HG02642 (cell line): ENCODE measurements at regions not wholly inside any gene's neighbourhood (a gene's known extent, or its start where the extent isn't known, plus 50 kb on each side); places are given as distances from the start of the nearest gene placed in this dataset.
"Not testable (repeated sequence)": the region's sequence is repeated elsewhere in the genome, so short reads cannot be mapped to it uniquely, and the experiment has no call there.

Experiments
- ATAC-seq: cut with Tn5 transposase; IDR thresholded peaks from one replicate; pipeline ENCODE4 v1.9.1; 2021; ENCODE audit warnings: mild to moderate bottlenecking; ENCODE audit not compliant: unreplicated experiment, poor library complexity

GRCh38 chr16:55057866-55058265 is 127.2 kb downstream of the IRX5 start:
- no peak for ATAC-seq

GRCh38 chr16:55058576-55058975 is 127.9 kb downstream of the IRX5 start:
- no peak for ATAC-seq

DNA sequence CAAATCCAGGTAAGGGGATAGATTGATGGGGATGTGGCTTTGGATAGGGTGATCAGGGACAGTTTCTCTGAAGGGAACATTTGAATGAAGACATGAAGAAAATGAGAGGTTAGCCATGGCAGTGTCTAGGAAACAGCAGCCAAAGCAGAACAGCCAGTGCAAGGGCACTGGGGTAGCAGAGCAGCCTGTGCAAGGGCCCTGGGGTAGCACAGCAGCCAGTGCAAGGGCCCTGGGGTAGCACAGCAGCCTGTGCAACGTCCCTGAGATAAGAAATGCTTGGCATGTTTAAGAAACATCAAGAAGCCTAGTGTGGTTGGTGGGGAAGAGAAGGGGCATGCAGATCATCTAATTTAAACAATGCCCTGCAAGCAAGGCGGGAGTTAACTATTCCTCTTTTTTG is 128.5 kb downstream of the IRX5 start:
- no peak for ATAC-seq

DNA sequence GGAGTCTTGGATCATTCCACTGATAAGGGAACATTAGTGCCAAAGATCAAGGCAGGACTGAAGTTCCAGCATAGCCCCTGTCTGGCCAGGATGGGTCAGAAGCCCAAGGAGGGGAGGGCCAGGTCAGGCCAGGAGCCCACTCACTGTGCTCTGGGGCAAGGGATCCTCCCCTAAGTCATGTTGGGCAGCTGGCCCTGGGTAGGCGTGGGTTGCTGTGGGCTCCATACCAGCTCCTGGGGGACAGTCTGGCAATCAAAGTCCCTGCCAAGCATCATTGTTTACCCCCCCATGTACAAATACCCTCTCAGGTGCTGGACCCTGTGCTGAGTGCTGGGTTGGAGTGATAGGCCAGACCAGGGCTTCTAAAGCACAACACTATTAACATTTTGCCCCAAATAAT is 130.5 kb downstream of the IRX5 start:
- no peak for ATAC-seq

- no peak for ATAC-seq
These were observed 131.8 kb downstream of the IRX5 start for GRCh38 chr16:55062442-55062841.

- ATAC-seq: no peak
These were observed 142.3 kb downstream of the IRX5 start for GRCh38 chr16:55072976-55073375.

- no peak for ATAC-seq
These were observed 143.2 kb downstream of the IRX5 start for GRCh38 chr16:55073830-55074229.

GRCh38 chr16:55075208-55075607 is 144.5 kb downstream of the IRX5 start:
- ATAC-seq: not testable (repeated sequence)

DNA sequence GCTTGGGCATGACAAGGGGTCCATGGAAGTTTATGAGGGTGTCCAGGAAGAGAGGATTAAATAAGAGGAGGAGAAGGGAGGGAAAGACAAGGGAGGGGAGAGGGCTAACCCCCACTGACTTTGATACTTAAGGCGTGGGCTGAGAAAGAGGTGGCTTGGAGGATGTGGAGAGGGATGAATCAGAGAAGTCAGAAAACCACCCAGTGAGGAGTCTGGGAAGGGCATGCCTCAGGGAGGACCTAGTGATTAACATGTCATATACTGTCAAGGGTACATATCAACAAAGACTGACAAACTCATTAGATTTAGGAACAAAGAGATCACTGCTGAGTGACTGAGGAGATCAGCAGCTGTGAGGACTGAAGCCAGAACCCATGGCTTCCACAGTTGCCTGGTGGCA is 145.4 kb downstream of the IRX5 start:
- no peak for ATAC-seq

- ATAC-seq: no peak
These were observed 146.6 kb downstream of the IRX5 start for GRCh38 chr16:55077266-55077665.

GRCh38 chr16:55078153-55078552 is 147.5 kb downstream of the IRX5 start:
- ATAC-seq: no peak

- ATAC-seq: no peak
These were observed 148.2 kb downstream of the IRX5 start for GRCh38 chr16:55078699-55079410.

- ATAC-seq: no peak
These were observed 151.2 kb downstream of the IRX5 start for GRCh38 chr16:55081622-55082590.

DNA sequence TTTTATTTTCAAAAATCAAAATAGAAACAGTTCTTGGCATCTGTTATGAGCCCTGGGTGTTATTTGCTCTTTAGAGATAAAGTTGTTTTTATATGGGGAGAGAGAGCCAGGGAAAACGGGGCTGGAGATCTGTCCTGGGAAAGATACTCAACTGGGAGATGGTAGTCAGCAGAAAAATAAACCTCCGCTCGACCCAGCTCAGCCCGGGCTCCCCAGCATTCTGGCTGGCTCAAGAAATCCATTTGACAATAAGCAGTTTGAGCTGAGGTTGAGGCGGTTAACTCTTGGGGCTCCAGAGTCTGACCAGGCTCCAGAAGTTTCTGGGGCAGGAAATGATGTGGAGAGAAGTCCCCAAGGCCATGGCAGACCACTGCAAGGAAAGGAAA is 151.9 kb downstream of the IRX5 start:
- ATAC-seq: no peak

GRCh38 chr16:55083052-55083451 is 152.4 kb downstream of the IRX5 start:
- no peak for ATAC-seq

GRCh38 chr16:55088098-55088497 is 157.4 kb downstream of the IRX5 start:
- ATAC-seq: no peak

DNA sequence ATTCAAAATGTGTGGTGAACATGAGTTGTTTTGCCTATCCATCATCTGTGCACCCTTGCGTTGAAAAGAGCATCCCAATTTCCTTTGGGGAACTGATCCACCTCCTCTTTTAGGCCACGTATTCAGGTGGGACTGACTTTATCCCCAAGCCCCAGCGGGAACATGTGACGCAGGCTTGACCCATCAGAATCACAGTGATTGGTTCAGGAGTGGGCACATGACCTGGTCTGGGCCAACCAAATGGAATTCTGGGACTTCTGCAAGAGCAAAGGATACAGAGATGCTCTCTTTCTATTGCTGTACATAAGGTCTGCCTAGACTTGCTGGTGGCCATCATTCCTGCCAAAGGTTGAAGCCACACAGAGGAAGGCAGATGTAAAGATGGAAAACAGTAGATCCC is 158.9 kb downstream of the IRX5 start:
- ATAC-seq: no peak

- ATAC-seq: no peak
These were observed 160.7 kb downstream of the IRX5 start for GRCh38 chr16:55091213-55091870.

DNA sequence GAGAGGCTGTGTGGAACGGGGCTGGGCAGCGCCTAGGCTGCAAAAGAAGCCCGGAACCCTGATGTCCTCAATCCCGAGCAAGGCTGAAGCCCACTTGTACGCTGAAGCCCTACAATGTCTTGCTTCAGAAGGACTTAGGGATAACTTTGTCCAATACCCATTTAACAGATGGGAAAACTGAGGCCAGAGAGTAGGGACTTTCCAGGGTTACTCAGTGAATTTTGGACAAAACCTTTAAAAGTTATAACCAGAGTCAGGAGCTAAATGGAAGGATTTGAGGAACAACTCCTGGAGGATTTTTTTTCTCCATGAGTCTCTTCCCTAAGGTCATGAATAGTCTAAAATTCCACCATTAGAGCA is 161.2 kb downstream of the IRX5 start:
- no peak for ATAC-seq

DNA sequence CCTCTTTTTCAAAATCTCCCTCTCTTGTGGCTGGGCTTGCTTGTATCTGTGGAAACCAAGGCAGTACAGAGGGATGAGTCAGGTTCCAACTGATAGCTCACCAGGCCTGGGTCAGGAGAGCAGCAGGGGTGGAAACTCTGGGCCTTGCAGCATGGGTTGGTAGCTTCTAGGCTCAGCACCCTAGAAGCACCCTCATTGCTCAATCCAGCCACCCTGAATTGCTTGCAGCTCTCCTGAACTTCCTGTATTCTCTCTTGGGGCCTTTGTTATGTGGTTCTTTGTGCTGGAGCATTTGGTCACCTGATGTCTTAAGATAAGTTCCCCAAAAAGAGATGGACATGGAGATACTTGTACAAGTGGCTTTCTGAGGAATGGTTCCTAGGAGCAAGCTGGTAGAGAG is 169.4 kb downstream of the IRX5 start:
- ATAC-seq: no peak

DNA sequence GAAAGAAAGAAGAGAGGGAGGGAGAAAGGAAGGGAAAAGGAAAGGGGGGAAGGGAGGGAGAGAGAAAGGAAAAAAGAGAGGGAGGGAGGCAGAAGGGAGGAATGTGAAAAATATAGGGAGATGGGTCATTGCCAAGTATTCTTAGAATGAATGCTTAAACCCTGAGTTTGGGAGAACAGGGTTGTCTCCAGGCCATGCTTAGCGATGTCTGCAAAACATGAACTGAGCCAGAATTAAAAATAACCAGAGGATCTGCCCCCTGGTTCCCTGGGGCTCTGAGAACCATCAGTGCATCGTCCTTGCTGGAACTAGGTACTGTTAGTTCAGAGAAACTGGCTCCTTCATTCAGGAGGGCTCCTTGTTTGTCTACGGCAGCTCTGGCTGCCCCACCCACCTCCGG is 170.4 kb downstream of the IRX5 start:
- ATAC-seq: no peak
